H9 (cell line): ENCODE measurements at regions not wholly inside any gene's neighbourhood (a gene's known extent, or its start where the extent isn't known, plus 50 kb on each side); places are given as distances from the start of the nearest gene placed in this dataset.

Experiments
- DNase-seq: peaks from one replicate; pipeline ENCODE4 v3.0.0-alpha.2; 2017
- H2AFZ ChIP-seq: one replicate; pipeline ENCODE4 v1.6.1; 2013; ENCODE audit warnings: mild to moderate bottlenecking, low read length, control low read depth, moderate library complexity
- H2AK5ac ChIP-seq: 2 replicates; pipeline ENCODE4 v1.6.1; 2013; ENCODE audit warnings: low read length, control low read depth, mixed read lengths; ENCODE audit not compliant: insufficient read length
- H2BK120ac ChIP-seq: one replicate; pipeline ENCODE4 v1.6.1; 2013; ENCODE audit warnings: low read depth, mild to moderate bottlenecking, low read length, control low read depth, inconsistent platforms; ENCODE audit not compliant: poor library complexity, severe bottlenecking
- H2BK12ac ChIP-seq: 2 replicates; pipeline ENCODE4 v1.6.1; 2013; ENCODE audit warnings: low read length, control low read depth, mixed read lengths, low read depth; ENCODE audit not compliant: insufficient read length
- H2BK15ac ChIP-seq: 2 replicates; pipeline ENCODE4 v1.6.1; 2013; ENCODE audit warnings: low read depth, low read length, control low read depth
- H2BK20ac ChIP-seq: one replicate; pipeline ENCODE4 v1.6.1; 2013; ENCODE audit warnings: low read depth, mild to moderate bottlenecking, low read length, control low read depth, inconsistent platforms; ENCODE audit not compliant: poor library complexity, severe bottlenecking
- H2BK5ac ChIP-seq: 2 replicates; pipeline ENCODE4 v1.6.1; 2013; ENCODE audit warnings: low read length, control low read depth, mixed read lengths; ENCODE audit not compliant: insufficient read length
- H3K14ac ChIP-seq: 2 replicates; pipeline ENCODE4 v1.6.1; 2013; ENCODE audit warnings: low read length, control low read depth; ENCODE audit not compliant: insufficient read depth
- H3K18ac ChIP-seq: 2 replicates; pipeline ENCODE4 v1.6.1; 2013; ENCODE audit warnings: low read depth, mild to moderate bottlenecking, mixed read lengths, low read length, control low read depth; ENCODE audit not compliant: insufficient read length
- H3K23ac ChIP-seq: 2 replicates; pipeline ENCODE4 v1.6.1; 2013; ENCODE audit warnings: low read length, control low read depth, mixed read lengths, low read depth; ENCODE audit not compliant: insufficient read length
- H3K23me2 ChIP-seq: 2 replicates; pipeline ENCODE4 v1.6.1; 2013; ENCODE audit warnings: low read depth, mild to moderate bottlenecking, mixed read lengths, low read length, control low read depth; ENCODE audit not compliant: insufficient read length, poor library complexity, severe bottlenecking
- H3K27ac ChIP-seq: 2 replicates; pipeline ENCODE4 v1.5.1; 2013; ENCODE audit warnings: low read length, control low read depth, mixed read lengths, low read depth; ENCODE audit not compliant: insufficient read length
- H3K27me3 ChIP-seq: 2 replicates; pipeline ENCODE4 v1.6.1; 2013; ENCODE audit warnings: low read length, control low read depth, inconsistent platforms; ENCODE audit not compliant: insufficient read depth
- H3K4ac ChIP-seq: 2 replicates; pipeline ENCODE4 v1.6.1; 2013; ENCODE audit warnings: low read depth, mild to moderate bottlenecking, control low read depth, inconsistent platforms, low read length, moderate library complexity
- H3K4me1 ChIP-seq: 2 replicates; pipeline ENCODE4 v1.6.1; 2013; ENCODE audit warnings: low read length, control low read depth, inconsistent platforms; ENCODE audit not compliant: insufficient read depth
- H3K4me2 ChIP-seq: 2 replicates; pipeline ENCODE4 v1.6.1; 2013; ENCODE audit warnings: low read length, control low read depth, mixed read lengths; ENCODE audit not compliant: insufficient read length, insufficient read depth
- H3K56ac ChIP-seq: 2 replicates; pipeline ENCODE4 v1.6.1; 2013; ENCODE audit warnings: low read depth, mild to moderate bottlenecking, mixed read lengths, low read length, control low read depth; ENCODE audit not compliant: insufficient read length
- H3K79me1 ChIP-seq: 2 replicates; pipeline ENCODE4 v1.6.1; 2013; ENCODE audit warnings: low read depth, mild to moderate bottlenecking, moderate library complexity, low read length, control low read depth, inconsistent platforms; ENCODE audit not compliant: insufficient read depth, poor library complexity, severe bottlenecking
- H3K79me2 ChIP-seq: 2 replicates; pipeline ENCODE4 v1.6.1; 2013; ENCODE audit warnings: low read length, control low read depth, inconsistent platforms; ENCODE audit not compliant: insufficient read depth
- H3K9ac ChIP-seq: 2 replicates; pipeline ENCODE4 v1.6.1; 2013; ENCODE audit warnings: low read length, control low read depth, mixed read lengths; ENCODE audit not compliant: insufficient read length; ENCODE audit errors: extremely low read depth
- H3K9me3 ChIP-seq: one replicate; pipeline ENCODE4 v1.6.1; 2013; ENCODE audit warnings: low read depth, low read length, inconsistent platforms; ENCODE audit not compliant: control insufficient read depth
- H3T11ph ChIP-seq: one replicate; pipeline ENCODE4 v1.6.1; 2013; ENCODE audit warnings: mild to moderate bottlenecking, low read length, control low read depth, inconsistent platforms
- H4K20me1 ChIP-seq: one replicate; pipeline ENCODE4 v1.6.1; 2013; ENCODE audit not compliant: control insufficient read depth, insufficient read length, insufficient read depth
- H4K5ac ChIP-seq: 2 replicates; pipeline ENCODE4 v1.6.1; 2013; ENCODE audit warnings: low read depth, mild to moderate bottlenecking, mixed read lengths, low read length, control low read depth; ENCODE audit not compliant: insufficient read length
- H4K8ac ChIP-seq: replicated peaks from 2 replicates; pipeline ENCODE4 v1.6.1; 2013; ENCODE audit warnings: low read length, control low read depth, mixed read lengths, low read depth; ENCODE audit not compliant: insufficient read length
- H4K91ac ChIP-seq: 2 replicates; pipeline ENCODE4 v1.6.1; 2013; ENCODE audit warnings: low read depth, mild to moderate bottlenecking, moderate library complexity, mixed read lengths, low read length, control low read depth; ENCODE audit not compliant: insufficient read length
- H3K27ac Mint-ChIP-seq, 3 experiments: 2 replicates in 2 of 3; 3 replicates in 1 of 3; pipeline ENCODE4 v1.8.0; 2020 to 2021; ENCODE audit warnings: mixed read lengths in 3 of 3, mild to moderate bottlenecking in 1 of 3, moderate library complexity in 1 of 3
- H3K27me3 Mint-ChIP-seq: 2 replicates; pipeline ENCODE4 v1.8.0; 2021; ENCODE audit warnings: low read depth, mild to moderate bottlenecking, moderate library complexity, mixed read lengths
- H3K36me3 Mint-ChIP-seq, 3 experiments: 2 replicates in 2 of 3; 3 replicates in 1 of 3; pipeline ENCODE4 v1.8.0; 2020 to 2021; ENCODE audit warnings: low read depth in 3 of 3, mixed read lengths in 3 of 3; ENCODE audit not compliant: insufficient read depth in 1 of 3
- H3K4me1 Mint-ChIP-seq, 2 experiments: 2 replicates each; pipeline ENCODE4 v1.8.0; 2020; ENCODE audit warnings: mixed read lengths in 2 of 2
- H3K4me3 Mint-ChIP-seq, 2 experiments: 2 replicates in 1 of 2; 3 replicates in 1 of 2; pipeline ENCODE4 v1.8.0; 2020 to 2021; ENCODE audit warnings: mild to moderate bottlenecking in 2 of 2, mixed read lengths in 2 of 2, moderate library complexity in 1 of 2
- H3K9me3 Mint-ChIP-seq, 2 experiments: 2 replicates in 1 of 2; 3 replicates in 1 of 2; pipeline ENCODE4 v1.8.0; 2020; ENCODE audit warnings: mild to moderate bottlenecking in 2 of 2, mixed read lengths in 2 of 2, moderate library complexity in 1 of 2
- WGBS: extraction: QIAGEN DNeasy Blood & Tissue Kit; methylation state at CpG from one replicate; pipeline ENCODE4 v1.1.7; 2013; ENCODE audit warnings: missing lambda C conversion rate, low lambda C conversion rate, mixed read lengths; ENCODE audit not compliant: insufficient read length; ENCODE audit errors: extremely low coverage; 5-methylcytosine and 5-hydroxymethylcytosine counted together
- TF ChIP-seq, protein P1 (sequence below): fragments of 200-600 bp; sonication (generic); conservative IDR thresholded peaks from 3 replicates; pipeline ENCODE4 v1.8.0; 2021; ENCODE audit warnings: antibody characterized with exemption, mild to moderate bottlenecking

GRCh38 chr5:152270096-152270495 is 135.0 kb downstream of the NMUR2 start:
- Mint-ChIP-seq H3K36me3 (peaks cover 0 to 2% (median 0%) of the 10 kb centered on the region in 3 experiments; a peak in 1 of 7 replicates), H3K27ac (no peak overlapping the region), H3K27me3 (peaks cover 39% of the 10 kb centered on the region), H3K9me3 (peaks cover 0 to 4% of the 10 kb centered on the region in 2 experiments; a peak in 3 of 5 replicates), H3K4me1 (peaks cover 2 to 4% of the 10 kb centered on the region in 2 experiments; a peak in 2 of 4 replicates), H3K4me3 (no peak overlapping the region)
- H3K27me3 ChIP-seq: no peaks in the 10 kb centered on the region
- H2BK15ac ChIP-seq: no peak overlapping the region
- no peak overlapping the region for H3K9ac ChIP-seq
- H3K4me1 ChIP-seq: no peaks in the 10 kb centered on the region
- H3T11ph ChIP-seq: no peak overlapping the region
- no peak overlapping the region for H2BK20ac ChIP-seq
- H3K23me2 ChIP-seq: no peaks in the 10 kb centered on the region
- no peaks in the 10 kb centered on the region for H3K79me2 ChIP-seq
- no peak overlapping the region for H3K56ac ChIP-seq
- no peak overlapping the region for H2BK12ac ChIP-seq
- no peaks in the 10 kb centered on the region for H4K20me1 ChIP-seq
- no peak overlapping the region for H2AFZ ChIP-seq
- H2BK120ac ChIP-seq: no peak overlapping the region
- TF ChIP-seq, protein P1, sequence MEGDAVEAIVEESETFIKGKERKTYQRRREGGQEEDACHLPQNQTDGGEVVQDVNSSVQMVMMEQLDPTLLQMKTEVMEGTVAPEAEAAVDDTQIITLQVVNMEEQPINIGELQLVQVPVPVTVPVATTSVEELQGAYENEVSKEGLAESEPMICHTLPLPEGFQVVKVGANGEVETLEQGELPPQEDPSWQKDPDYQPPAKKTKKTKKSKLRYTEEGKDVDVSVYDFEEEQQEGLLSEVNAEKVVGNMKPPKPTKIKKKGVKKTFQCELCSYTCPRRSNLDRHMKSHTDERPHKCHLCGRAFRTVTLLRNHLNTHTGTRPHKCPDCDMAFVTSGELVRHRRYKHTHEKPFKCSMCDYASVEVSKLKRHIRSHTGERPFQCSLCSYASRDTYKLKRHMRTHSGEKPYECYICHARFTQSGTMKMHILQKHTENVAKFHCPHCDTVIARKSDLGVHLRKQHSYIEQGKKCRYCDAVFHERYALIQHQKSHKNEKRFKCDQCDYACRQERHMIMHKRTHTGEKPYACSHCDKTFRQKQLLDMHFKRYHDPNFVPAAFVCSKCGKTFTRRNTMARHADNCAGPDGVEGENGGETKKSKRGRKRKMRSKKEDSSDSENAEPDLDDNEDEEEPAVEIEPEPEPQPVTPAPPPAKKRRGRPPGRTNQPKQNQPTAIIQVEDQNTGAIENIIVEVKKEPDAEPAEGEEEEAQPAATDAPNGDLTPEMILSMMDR: no peak
- no peak overlapping the region for H3K14ac ChIP-seq
- H4K5ac ChIP-seq: no peak overlapping the region
- no peak for DNase-seq
- H3K4ac ChIP-seq: no peak overlapping the region
- H3K79me1 ChIP-seq: no peaks in the 10 kb centered on the region
- no peak overlapping the region for H4K8ac ChIP-seq
- no CpG with 5 or more reads among the region's 2 CpGs for whole genome bisulfite sequencing
- no peak overlapping the region for H3K18ac ChIP-seq
- no peak overlapping the region for H2BK5ac ChIP-seq
- H3K27ac ChIP-seq: no peak overlapping the region
- no peak overlapping the region for H3K4me2 ChIP-seq
- H4K91ac ChIP-seq: no peak overlapping the region
- no peaks in the 10 kb centered on the region for H3K9me3 ChIP-seq
- H2AK5ac ChIP-seq: no peak overlapping the region
- H3K23ac ChIP-seq: no peak overlapping the region
